Activated T-cell treated with anti-CD3 and anti-CD28 coated beads, Interleukin-2, amount 50 U/mL, for 72 hours (primary cell): ENCODE measurements at regions not wholly inside any gene's neighbourhood (a gene's known extent, or its start where the extent isn't known, plus 50 kb on each side); places are given as distances from the start of the nearest gene placed in this dataset.

ENCODE experiments used
- ATAC-seq, 2 donors: fragments of 150-1000 bp; cut with Tn5 transposase; replicated peaks in 1 of 2; 2 replicates each; pipeline ENCODE4 v1.10.0; 2021; ENCODE audit warnings: moderate library complexity in 2 of 2, mild to moderate bottlenecking in 1 of 2
- DNase-seq, 2 donors: peaks; one replicate each; pipeline ENCODE4 v3.0.0; 2021 to 2022; ENCODE audit warnings: mixed read lengths in 1 of 2
- H3K27ac Mint-ChIP-seq: one replicate; pipeline ENCODE4 v1.8.0; 2022; ENCODE audit warnings: mild to moderate bottlenecking, moderate library complexity, mixed read lengths
- H3K27me3 Mint-ChIP-seq: one replicate; pipeline ENCODE4 v1.8.0; 2022; ENCODE audit warnings: low read depth, mixed read lengths
- H3K36me3 Mint-ChIP-seq, 2 donors: one replicate each; pipeline ENCODE4 v1.8.0; 2022; ENCODE audit warnings: mixed read lengths in 2 of 2, mild to moderate bottlenecking in 1 of 2; ENCODE audit not compliant: insufficient read depth in 2 of 2
- H3K4me1 Mint-ChIP-seq: one replicate; pipeline ENCODE4 v1.8.0; 2022; ENCODE audit warnings: low read depth, mixed read lengths
- H3K4me3 Mint-ChIP-seq, 2 donors: one replicate each; pipeline ENCODE4 v1.8.0; 2022; ENCODE audit warnings: mild to moderate bottlenecking in 2 of 2, mixed read lengths in 2 of 2, moderate library complexity in 2 of 2
- H3K9me3 Mint-ChIP-seq, 2 donors: one replicate each; pipeline ENCODE4 v1.8.0; 2022; ENCODE audit warnings: mixed read lengths in 2 of 2

DNA sequence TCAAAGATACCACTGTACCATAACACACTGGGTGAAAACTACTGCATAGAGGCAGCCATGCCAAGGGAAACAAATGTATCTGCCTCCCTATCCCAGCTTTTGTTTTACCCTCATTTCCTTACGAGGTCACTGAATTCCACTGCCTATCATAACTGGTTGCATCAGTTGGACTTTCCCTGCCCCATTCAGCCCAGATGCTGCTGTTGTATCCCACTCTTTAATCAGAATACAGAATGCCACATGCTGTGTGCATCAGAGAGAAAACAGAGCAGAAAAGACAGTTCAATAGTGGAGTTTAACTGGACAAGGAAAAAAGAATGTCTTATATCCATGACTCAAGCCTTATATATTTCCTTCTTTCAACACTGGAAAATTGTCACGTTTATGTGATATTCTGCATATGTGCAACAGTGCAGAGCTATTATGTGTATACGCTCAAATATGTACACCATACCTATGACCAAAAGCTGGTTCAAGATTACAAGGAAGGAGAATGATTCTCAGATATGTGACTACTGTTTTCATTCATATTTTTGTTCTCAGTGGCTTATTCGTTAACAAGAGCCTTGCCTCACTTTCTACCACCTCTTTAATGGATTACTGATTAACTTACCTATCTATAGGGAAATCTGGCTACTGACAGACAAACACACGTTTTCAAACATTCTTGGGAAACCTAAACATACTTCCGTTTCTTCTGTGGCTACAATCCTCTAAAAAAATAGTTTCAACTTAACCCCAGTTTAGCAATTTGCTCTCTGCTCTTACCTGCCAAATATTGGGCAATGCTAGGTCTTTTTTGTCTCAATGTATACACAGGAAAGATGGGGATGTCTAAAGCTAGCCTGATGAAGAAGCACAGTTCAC is 378.9 kb downstream of the SMARCA1 start:
- H3K27me3 Mint-ChIP-seq, result peaks cover 36% of the 10 kb centered on the region
- no peaks in the 10 kb centered on the region for H3K4me1 Mint-ChIP-seq
- ATAC-seq (no peak), DNase-seq (no peak)
- H3K4me3 Mint-ChIP-seq, result no peak overlapping the region
- H3K36me3 Mint-ChIP-seq, result no peaks in the 10 kb centered on the region
- H3K9me3 Mint-ChIP-seq, result no peaks in the 10 kb centered on the region
- no peak overlapping the region for H3K27ac Mint-ChIP-seq

DNA sequence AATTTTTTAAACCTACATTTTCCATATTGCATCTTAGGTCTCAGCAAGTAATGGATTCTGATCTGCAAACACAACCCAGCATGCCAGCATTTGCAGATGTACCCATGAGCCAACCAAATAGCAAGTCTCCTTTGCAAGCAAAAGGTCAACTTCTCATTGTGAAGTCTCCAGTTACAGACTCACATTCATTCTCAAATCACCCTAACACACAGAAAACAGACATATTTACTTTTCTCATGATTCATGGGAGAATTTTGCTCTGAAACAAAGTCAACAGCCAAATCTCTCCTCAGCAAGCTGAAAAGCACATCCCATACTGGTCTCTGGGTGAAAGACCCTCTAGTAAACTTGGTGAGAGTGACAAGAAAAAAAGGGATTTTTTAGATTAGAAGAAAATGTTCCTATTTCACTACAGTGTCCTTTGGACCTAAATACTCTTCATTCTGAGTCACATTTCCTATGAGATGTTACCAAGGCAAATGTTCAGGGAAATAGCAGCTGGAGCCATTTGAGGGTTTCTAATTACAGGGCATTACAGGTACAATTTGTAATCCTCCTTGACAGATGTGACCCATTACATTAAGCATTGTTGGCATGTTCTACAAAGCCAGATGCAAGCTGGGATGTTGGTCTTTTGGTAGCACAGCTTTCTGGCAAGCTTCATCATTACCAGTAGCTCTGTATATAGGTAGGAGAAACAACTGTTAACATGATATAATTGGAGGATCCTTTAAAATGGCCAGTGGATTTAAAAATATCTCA is 383.3 kb downstream of the SMARCA1 start:
- DNase-seq (no peak), ATAC-seq (no peak)
- Mint-ChIP-seq H3K9me3 (no peaks in the 10 kb centered on the region), H3K36me3 (no peaks in the 10 kb centered on the region), H3K4me1 (no peaks in the 10 kb centered on the region), H3K27ac (no peak overlapping the region), H3K27me3 (peaks cover 27% of the 10 kb centered on the region), H3K4me3 (no peak overlapping the region)

DNA sequence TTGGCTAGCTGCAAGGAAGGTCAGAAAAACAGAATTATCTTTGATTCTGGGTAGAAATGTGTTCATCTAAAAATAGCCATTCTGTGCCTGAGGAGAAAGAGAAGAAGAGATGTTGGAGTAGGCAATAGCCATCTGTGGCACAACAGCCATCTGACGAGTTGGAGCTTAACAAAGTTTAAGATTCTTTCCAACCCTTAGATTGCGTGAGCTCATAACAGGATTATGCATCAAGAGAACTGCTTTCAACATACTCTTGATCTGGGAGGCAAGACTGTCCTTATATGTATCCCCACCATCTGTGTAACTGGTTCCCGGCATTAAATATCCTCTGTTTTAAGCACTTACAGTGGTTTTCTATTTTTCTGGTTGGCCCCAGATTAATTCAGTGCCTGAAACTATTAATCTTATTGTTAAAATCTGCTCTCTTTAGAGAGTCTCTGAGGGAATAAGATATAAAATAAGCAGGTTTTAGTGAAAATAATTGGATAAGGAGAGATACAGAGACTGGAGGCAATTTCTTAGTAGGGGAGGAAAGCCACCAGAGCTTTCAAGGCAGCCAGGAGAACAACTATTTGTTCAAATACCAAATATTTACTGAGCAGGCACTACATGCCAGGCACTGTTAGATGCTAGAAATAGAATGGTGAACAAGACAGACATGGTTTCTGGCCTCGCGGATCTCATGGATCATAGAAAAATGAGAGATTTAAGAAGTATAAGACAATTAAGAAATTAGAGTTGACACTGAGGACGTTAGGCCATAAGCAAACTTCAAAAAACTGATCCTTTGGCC is 398.0 kb downstream of the SMARCA1 start:
- no peaks in the 10 kb centered on the region for H3K4me1 Mint-ChIP-seq
- H3K4me3 Mint-ChIP-seq, result no peak overlapping the region
- H3K27me3 Mint-ChIP-seq, result peaks cover 20% of the 10 kb centered on the region
- H3K9me3 Mint-ChIP-seq, result no peaks in the 10 kb centered on the region
- H3K27ac Mint-ChIP-seq, result no peak overlapping the region
- DNase-seq (no peak), ATAC-seq (no peak)
- H3K36me3 Mint-ChIP-seq, result no peaks in the 10 kb centered on the region

DNA sequence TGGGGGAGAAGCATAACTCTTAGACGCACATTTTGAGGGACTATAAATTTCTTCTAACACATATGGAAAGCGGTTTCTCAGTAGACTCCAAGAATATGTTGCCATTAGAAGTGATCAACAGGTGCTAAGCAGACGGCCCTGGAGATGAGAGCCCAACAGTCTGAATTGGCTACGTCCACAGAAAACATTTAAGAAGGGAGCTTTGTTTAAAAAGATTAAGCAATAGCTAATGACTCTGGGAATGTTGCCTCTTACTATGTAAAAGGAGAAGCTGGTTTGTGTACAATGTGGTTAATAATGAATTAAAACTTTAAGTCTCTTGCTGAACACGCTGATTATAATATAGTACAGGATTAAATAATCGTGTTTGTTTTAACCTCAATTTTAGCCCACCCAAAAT is 399.5 kb downstream of the SMARCA1 start:
- H3K4me3 Mint-ChIP-seq, result no peak overlapping the region
- DNase-seq (no peak), ATAC-seq (no peak)
- H3K9me3 Mint-ChIP-seq, result no peaks in the 10 kb centered on the region
- no peaks in the 10 kb centered on the region for H3K36me3 Mint-ChIP-seq
- H3K4me1 Mint-ChIP-seq, result no peaks in the 10 kb centered on the region
- no peak overlapping the region for H3K27ac Mint-ChIP-seq
- peaks cover 16% of the 10 kb centered on the region for H3K27me3 Mint-ChIP-seq

DNA sequence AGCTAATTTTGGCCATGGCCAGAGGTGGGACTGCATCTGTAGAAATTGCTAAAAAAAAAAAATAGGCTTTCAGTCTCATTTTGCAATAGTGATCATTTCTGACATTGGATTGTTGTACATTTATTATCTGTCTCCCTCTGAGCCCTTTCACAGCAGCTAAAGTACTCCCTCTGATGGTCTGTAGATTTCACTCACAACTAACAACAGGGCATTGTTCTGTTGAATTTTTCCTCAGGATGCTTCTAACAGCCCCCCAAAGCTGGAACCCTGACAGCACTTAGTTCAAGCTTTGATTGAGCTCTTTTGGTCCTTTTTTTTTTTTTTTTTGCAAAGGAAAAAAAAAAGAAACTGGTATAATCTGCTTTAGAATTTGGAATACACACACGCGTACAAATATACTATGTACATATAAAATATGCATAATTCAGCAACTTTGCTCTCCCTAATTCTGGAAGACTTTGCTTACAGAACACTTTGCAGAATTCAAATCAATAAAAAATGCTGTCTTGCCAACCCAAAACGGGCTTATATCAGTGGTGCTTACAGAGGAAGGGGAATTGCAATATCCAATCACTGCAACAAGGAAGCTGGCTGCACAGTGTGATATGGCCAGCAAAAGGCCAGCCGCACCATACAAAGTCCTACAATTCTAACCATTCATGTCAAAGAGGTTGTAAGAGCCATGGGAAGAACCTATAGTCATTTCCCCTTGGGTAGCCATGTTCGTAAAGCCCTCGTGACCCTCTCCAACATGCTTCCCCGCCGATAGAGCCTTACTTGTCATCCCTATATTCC is 406.4 kb downstream of the SMARCA1 start:
- no peak for ATAC-seq
- H3K27ac Mint-ChIP-seq, result no peak overlapping the region
- H3K27me3 Mint-ChIP-seq, result peaks cover 22% of the 10 kb centered on the region
- no peak overlapping the region for H3K4me3 Mint-ChIP-seq
- H3K9me3 Mint-ChIP-seq, result no peaks in the 10 kb centered on the region
- no peaks in the 10 kb centered on the region for H3K4me1 Mint-ChIP-seq
- H3K36me3 Mint-ChIP-seq, result no peaks in the 10 kb centered on the region
- no peak for DNase-seq

DNA sequence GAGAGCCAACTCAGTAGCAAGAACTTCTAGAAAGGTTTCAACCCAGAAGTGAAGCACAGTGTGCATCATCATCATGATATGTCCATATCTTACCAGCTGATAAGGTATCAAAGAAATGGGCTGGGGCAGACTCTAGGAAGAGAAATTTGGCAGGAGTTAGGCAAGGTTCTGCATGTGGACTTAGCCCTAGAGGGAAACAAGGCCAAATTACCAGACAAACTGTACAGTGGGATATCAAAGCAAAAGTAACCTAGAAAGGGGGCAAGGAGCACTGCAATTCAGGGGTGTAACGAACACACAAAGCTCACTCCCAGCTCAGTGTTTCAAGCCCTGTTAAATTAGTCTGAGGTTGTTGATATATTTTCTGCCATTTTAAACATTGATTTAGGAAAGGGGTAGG is 407.4 kb downstream of the SMARCA1 start:
- ATAC-seq (no peak), DNase-seq (no peak)
- H3K27me3 Mint-ChIP-seq, result peaks cover 22% of the 10 kb centered on the region
- no peaks in the 10 kb centered on the region for H3K36me3 Mint-ChIP-seq
- no peak overlapping the region for H3K4me3 Mint-ChIP-seq
- H3K27ac Mint-ChIP-seq, result no peak overlapping the region
- H3K9me3 Mint-ChIP-seq, result no peaks in the 10 kb centered on the region
- H3K4me1 Mint-ChIP-seq, result no peaks in the 10 kb centered on the region

DNA sequence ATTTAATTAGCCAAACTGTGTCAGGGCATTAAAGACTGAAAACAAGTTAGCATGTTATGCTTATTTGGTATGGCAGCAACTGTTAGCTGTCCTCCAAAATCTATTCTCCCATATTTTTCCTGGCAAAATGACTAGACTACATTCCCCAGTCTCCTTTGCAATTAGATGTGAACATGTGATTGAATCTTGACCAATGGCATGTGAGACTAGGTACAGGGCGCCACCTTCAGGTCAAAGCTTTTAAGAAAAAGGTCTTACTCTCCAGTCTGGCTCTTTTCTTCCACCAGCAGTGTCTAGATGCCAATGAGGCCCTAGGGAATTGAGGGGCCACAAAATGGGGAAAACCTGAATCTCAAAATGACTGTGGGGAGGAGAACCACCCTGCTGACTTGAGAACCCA is 408.2 kb downstream of the SMARCA1 start:
- Mint-ChIP-seq H3K4me1 (no peaks in the 10 kb centered on the region), H3K27ac (no peak overlapping the region), H3K27me3 (peaks cover 22% of the 10 kb centered on the region), H3K9me3 (no peaks in the 10 kb centered on the region), H3K36me3 (no peaks in the 10 kb centered on the region), H3K4me3 (no peak overlapping the region)
- ATAC-seq, result no peak
- peak; percentile 7 to 27 for DNase-seq

DNA sequence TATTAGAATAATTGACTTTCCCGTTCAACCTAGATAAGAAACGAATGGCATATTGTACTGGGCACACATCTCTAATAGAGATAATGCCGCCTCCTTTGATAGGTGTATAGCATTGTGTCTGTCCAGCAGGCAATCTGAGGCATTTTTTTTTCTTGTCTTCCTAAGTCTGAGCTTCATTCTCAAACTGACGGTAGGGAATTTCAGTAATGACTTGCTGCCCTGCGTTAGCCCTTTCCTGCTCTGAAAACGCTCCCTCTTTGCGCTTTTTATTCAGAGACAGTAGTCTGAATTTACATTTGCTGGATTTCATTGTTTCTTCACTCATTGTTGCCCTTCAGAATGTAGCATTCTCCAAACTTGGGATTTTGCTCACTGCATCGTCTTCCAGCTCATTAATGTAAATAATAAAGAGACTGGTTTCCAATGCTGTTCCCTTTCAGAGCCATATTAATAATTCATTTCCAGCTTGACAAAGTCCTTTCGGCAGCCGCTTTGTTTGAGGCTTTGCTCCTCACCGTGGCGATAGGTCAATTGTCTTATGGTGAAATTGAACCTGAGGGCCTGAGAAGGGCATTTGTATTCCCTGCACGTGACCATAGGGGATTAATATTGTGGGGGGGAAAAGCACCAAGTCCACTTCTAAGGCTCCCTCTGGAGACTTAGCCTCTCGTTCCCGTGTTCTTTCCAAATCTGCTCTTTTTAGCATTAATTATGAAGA is 412.1 kb downstream of the SMARCA1 start:
- H3K4me3 Mint-ChIP-seq, result no peak overlapping the region
- ATAC-seq (no peak), DNase-seq (no peak)
- no peak overlapping the region for H3K27ac Mint-ChIP-seq
- no peaks in the 10 kb centered on the region for H3K9me3 Mint-ChIP-seq
- peaks cover 21% of the 10 kb centered on the region for H3K27me3 Mint-ChIP-seq
- H3K4me1 Mint-ChIP-seq, result no peaks in the 10 kb centered on the region
- H3K36me3 Mint-ChIP-seq, result no peaks in the 10 kb centered on the region

DNA sequence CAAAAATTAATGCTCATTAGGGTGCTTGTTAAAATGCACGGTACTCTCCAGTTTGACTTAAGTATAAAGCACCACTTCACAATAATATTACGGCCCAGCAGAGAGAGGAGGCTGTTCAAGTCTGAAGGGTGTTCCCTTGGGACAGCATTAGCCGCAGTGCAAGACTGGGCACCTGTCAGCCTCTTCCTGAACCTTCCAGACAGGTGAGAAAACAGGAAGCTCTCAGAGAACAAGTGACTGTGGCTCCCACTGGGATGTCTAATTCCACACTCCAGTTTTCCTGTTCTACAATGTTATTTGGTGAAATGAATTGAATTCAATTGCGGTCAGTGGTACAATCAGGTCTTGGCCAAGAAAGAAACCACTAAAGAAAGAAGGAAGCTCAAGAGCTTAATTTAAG is 414.4 kb downstream of the SMARCA1 start:
- no peaks in the 10 kb centered on the region for H3K36me3 Mint-ChIP-seq
- ATAC-seq (no peak), DNase-seq (no peak)
- no peak overlapping the region for H3K27ac Mint-ChIP-seq
- no peak overlapping the region for H3K4me3 Mint-ChIP-seq
- H3K27me3 Mint-ChIP-seq, result peaks cover 21% of the 10 kb centered on the region
- no peaks in the 10 kb centered on the region for H3K4me1 Mint-ChIP-seq
- no peaks in the 10 kb centered on the region for H3K9me3 Mint-ChIP-seq

DNA sequence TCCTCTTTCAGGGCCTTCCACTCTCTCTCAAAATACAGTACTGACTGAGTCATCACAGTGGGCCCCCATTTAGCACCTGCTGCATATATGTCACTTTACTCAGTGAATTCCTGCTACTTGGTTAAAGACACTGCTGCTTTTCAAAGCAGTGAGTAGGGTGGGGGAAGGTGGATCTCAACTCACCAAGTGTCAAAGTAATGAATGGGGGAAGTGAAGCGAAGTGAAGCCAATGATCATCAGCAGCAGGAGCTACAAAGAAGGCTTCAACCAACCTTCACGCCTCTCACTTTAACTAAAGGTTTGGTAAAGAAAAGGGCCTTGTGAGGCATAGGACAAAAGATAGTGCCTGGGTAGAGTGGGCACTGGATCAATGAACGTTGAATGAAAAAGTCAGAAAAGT is 424.1 kb downstream of the SMARCA1 start:
- Mint-ChIP-seq H3K36me3 (no peaks in the 10 kb centered on the region), H3K9me3 (no peaks in the 10 kb centered on the region), H3K4me1 (no peaks in the 10 kb centered on the region), H3K4me3 (no peak overlapping the region), H3K27me3 (peaks cover 10% of the 10 kb centered on the region), H3K27ac (no peak overlapping the region)
- ATAC-seq, result no peak
- no peak for DNase-seq

DNA sequence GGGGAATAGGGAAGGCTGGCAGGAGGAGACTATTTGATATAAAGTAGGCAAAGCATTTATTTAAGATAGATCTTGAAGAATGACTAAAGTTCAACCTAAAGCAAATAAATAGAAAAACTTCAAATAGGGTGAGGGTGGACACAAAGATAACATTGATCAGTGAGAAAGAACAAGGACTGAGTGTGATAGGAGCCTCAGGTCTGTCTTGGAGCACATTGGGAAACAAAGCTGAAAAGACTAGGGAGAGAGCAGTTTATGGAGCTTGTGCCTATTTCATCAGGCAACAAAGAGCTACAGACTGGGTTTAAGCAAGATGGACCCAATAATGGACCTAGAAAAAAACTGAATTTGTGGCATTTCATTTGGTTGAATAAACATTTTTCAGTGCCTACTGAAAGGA is 425.6 kb downstream of the SMARCA1 start:
- Mint-ChIP-seq H3K27ac (no peak overlapping the region), H3K4me1 (no peaks in the 10 kb centered on the region), H3K4me3 (no peak overlapping the region), H3K9me3 (no peaks in the 10 kb centered on the region), H3K27me3 (peaks cover 8% of the 10 kb centered on the region), H3K36me3 (no peaks in the 10 kb centered on the region)
- ATAC-seq (no peak), DNase-seq (no peak)

DNA sequence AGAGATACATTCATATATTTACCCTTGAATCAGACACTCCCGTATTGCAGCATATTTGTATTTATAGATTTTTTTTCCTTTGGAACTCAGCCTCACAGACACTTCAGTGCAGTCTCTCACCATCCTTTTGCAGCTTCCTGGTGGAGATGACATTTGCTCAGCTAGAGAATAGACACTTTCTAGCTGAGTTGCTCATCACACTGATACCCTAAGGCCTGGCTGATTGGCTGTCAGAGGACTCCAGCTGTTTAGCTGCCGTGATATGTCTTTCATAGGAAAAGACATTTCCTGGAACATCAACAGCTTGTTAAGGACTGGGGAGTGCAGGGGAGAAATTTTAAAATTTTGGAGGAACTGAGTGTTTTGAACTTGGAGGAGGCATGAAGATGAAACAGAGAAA is 429.6 kb downstream of the SMARCA1 start:
- Mint-ChIP-seq H3K4me1 (no peaks in the 10 kb centered on the region), H3K9me3 (no peaks in the 10 kb centered on the region), H3K27ac (no peak overlapping the region), H3K27me3 (peaks cover 19% of the 10 kb centered on the region), H3K4me3 (no peak overlapping the region), H3K36me3 (no peaks in the 10 kb centered on the region)
- ATAC-seq (no peak), DNase-seq (no peak)
